GM21367 (cell line): ENCODE measurements at regions not wholly inside any gene's neighbourhood (a gene's known extent, or its start where the extent isn't known, plus 50 kb on each side); places are given as distances from the start of the nearest gene placed in this dataset.
"Not testable (repeated sequence)": the region's sequence is repeated elsewhere in the genome, so short reads cannot be mapped to it uniquely, and the experiment has no call there.

Source experiments
- ATAC-seq: cut with Tn5 transposase; IDR thresholded peaks from one replicate; pipeline ENCODE4 v1.9.1; 2021; ENCODE audit not compliant: unreplicated experiment

DNA sequence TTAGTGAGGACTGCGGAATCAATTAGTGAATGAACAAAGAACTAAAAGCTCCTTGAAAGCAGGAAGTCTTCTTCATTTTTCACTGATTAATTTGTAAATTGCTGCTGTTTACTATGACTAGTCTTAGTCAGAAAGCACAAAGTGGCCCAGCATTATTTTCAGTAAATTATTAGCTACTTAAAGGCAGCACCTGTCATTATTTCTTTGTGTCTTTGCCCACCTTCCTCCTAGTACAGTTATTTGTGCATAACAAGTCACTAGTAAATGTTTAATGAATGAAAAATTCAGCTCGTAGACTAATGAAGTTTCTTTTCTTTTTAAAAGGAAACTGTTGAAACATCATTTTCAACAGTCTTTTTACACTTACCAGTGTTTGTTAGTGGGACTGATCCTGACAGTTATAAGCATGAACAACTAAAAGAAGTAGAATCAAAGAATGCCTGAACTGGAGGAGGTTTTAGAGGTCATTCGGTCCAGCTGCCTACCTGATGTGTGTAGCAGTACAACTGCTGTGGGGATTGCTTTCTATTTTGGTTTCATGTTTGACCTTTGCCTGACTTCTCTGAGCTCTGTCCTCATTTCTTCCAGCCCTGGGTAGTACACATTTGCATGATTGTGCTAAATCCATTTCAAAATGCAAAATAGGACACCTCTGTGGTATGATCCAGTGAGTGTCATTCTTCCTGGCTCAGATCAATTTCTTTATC lies 140.0 kb upstream of the PHYHIPL start:
- ATAC-seq, result peak; percentile 95

DNA sequence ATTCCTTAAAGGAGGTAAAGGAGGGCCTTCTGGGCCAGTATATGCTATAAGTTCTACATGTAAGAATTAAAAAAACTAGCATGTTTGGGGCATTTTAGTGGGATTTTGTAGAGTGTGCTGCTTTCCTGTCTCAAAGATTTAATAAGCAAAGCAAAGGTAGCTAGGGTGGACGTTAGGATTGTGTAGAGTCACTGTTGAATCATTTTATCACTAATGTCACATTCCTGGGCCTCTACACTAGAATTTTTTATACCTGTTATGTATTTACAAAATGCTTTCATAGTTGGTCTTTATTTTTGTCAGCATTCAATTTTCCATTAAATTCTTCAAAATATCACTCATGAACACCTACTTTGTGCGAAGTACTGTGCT lies 139.4 kb upstream of the PHYHIPL start:
- no peak for ATAC-seq

DNA sequence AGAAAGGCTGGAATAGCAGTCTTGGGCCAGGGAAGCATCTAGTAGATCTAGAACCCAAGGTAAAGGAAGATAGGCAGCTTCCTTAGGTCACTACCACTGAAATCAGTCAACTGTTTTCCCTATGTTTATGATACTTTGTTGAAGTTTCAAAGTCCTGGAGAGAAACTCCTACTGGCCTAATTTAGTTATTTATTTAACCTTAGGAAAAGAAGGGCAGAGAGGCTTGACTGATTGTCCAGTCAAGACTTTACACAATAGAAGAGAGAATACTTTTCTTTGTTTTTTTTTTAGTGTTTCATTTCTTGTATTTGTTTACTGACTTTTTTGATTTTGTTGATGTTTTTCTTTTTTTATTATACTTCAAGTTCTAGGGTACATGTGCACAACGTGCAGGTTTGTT lies 138.9 kb upstream of the PHYHIPL start:
- no peak for ATAC-seq

- not testable (repeated sequence) for ATAC-seq
Observed at GRCh38 chr10:59043358-59043757, 133.1 kb upstream of the PHYHIPL start.

- no peak for ATAC-seq
Observed at GRCh38 chr10:59047180-59047579, 129.3 kb upstream of the PHYHIPL start.

DNA sequence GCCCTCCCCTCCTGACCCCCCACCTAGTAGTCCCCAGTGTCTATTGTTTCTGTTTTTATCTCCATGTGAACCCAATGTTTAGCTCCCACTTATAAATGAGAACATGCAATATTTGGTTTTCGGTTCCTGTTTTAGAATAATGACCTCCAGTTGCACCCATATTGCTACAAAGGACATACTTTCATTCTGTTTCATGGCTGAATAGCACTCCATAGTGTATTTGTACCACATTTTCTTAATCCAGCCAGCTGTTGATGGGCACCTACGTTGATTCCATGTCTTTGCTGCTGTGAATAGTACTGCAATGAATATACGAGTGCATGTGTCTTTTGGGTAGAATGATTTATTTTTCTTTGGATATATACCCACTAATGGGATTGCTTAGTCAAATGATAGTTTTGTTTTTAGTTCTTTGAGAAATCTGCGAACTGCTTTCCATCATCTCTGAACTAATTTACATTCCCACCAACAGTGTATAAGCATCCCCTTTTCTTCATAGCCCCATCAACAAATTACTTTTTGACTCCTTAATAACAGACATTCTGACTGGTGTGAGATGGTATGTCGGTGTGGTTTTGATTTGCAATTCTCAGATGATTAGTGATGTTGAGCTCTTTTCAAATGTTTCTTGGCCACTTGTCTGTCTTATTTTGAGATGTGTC lies 128.4 kb upstream of the PHYHIPL start:
- ATAC-seq, result peak; percentile 94

DNA sequence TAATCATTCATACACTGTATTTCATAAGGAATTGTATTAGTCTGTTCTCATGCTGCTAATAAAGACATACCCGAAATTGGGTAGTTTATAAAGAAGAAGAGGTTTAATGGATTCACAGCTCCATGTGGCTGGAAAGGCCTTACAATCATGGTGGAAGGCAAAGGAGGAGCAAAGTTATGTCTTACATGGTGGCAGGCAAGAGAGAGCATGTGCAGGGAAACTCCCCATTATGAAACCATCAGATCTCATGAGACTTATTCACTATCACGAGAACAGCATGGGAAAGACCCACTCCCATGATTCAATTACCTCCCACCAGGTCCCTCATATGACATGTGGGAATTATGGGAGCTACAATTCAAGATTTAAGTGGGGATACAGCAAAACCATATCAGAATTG lies 122.9 kb upstream of the PHYHIPL start:
- ATAC-seq, result not testable (repeated sequence)

DNA sequence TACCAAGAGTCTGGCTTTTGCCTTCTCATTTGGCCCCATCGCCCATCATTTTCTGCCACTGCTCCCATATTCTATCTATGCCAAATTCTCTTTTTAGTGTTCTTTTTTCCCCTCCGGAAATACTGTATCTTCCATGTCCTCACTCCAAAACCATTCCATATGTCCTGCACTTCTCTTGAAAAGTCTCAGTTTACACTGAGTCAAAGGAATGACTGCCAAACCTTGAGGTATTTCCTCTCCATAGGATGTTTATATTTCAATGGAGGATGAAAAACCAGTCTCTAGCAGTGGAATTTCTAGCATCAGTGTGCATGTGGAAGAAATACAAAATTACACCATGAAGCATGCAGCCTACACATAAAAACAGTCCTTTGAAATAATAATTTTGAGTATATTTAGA lies 121.4 kb upstream of the PHYHIPL start:
- no peak for ATAC-seq

DNA sequence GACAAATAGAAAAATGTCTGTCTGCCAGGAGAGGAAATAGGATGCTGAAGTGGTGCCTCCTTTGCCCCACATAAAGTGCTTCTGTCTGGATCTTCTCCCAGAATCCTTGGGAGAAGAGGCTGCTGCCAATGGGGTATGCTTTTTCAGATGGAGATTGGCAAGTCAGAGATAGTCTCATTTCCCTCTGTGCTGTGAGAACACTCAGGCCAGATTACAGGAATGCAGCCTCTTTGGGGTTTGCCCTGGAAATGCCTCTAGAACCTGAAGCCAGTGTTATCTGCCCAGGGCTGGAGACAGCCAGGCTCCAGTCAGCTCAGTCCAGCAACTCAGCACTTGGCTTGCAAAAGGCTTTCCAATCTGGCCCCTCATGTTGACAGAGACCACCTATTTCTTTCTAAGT lies 119.1 kb upstream of the PHYHIPL start:
- ATAC-seq, result no peak

GRCh38 chr10:59060852-59061251 lies 115.6 kb upstream of the PHYHIPL start:
- peak; percentile 76 for ATAC-seq

GRCh38 chr10:59063491-59063890 lies 113.0 kb upstream of the PHYHIPL start:
- ATAC-seq, result no peak

DNA sequence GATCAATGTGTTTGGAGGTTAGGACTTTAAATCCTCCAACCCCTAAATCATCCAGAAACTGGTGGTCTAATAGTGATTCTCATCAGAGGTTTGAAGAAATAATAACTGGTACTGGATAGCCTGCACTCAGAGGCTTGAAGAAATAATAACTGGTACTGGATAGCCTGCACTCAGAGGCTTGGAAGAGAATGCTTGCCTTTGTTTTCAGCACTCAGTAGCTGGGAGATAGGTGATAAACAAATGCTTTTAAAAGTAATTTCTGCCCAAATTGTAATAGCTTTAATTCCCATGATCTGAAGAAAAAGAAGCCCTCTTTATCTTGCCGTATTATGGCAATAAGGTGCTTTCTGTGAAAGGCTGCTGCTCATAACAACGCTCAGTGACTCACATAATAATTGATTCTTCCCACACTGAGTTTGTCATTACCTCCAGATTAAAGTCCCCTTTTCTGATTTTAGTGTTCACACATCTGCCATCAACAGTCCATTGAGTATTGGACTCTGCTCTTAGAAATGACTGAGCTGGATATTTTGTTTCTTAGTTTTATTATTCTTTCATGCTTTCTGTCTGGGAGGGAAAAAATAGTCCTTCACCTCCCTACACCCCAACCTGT lies 112.3 kb upstream of the PHYHIPL start:
- ATAC-seq, result no peak

- ATAC-seq, result no peak
Observed at GRCh38 chr10:59064759-59065539, 111.5 kb upstream of the PHYHIPL start.

- no peak for ATAC-seq
Observed at GRCh38 chr10:59068581-59069191, 107.8 kb upstream of the PHYHIPL start.

DNA sequence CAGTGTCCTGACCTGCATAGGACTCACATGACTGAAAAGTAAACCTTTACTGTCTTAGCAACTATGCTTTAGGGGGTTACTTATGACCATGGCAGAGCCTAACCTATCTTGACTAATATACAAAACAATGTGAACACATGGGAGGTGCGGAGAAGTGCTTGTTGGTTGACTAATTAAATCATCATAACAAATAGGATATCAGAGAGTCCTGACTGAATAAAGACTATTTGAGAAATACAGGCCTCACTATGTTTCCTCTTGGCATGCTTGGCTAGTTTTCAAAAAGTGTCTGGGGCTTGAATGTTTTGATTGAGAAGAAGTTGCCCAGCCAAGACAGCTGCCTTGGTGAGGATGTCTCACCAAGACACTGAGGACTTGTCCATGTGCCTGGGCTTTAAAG lies 104.4 kb upstream of the PHYHIPL start:
- ATAC-seq, result no peak

DNA sequence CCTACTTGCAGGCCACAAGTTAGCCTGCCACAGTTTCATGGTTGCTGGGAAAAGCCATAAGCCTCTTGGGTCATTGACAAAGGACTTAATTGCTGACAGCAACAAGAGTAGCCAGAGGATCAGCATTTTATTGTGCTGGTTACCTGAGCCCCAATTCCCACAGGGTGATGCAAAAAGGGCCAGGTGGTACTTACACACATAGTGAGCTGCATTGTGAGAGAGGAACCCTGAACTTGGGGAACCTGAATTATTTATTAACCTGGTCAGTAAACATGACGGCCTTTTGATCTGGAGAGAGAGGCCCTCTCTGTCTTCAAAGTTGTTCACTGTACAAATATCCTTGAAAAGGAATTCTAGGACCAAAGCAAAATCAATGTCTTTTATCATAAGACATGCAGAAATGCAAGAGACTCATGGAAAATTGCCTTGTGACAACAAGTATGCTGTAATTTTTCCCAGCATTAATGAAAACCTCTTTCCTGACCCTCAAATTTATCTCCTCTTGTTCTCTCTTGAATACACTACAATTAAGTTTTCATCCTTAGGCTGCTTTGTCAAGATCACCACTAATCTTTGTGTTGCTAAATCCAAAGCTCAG lies 102.9 kb upstream of the PHYHIPL start:
- ATAC-seq, result no peak

DNA sequence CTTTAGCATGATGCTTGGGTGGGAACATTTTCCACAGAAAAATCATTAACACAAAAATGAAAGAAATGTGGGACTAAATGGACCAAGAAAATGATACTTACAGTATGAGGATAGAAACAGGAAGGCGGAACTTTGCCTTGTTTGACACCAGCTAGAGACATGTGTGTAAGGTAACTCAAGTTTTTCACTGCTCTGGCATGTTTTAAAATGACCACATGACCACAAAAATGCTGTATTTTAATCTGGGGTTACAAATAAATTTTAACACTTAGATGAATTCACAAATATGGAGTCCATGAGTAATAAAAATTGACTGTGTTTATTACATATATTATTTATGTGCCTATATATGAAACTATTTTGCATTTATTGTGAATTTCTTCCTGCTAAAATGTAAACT lies 100.9 kb upstream of the PHYHIPL start:
- ATAC-seq, result no peak

- ATAC-seq, result no peak
Observed at GRCh38 chr10:59077855-59078254, 98.6 kb upstream of the PHYHIPL start.

DNA sequence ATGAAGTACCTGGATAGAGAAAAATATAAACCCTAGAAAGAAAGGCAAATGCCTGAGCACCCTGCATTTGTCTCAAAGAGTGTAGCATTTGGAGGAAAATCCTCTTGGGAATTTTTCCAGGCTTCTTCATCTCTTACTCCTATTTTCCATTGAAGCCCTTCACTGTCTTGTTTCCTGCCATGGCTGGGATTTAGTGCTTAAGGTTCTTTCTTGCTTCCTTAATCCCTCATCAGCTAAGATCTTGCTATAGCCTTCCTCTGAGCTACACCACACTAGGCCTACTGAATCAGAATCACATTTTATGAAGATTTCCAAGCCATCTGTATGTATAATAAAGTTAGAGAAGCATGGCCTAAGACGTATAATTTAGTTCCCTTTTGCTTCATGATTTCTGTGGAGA lies 97.5 kb upstream of the PHYHIPL start:
- ATAC-seq, result no peak

GRCh38 chr10:59079386-59080226 lies 96.8 kb upstream of the PHYHIPL start:
- ATAC-seq, result no peak
